HL-60 (cell line): ENCODE measurements at regions not wholly inside any gene's neighbourhood (a gene's known extent, or its start where the extent isn't known, plus 50 kb on each side); places are given as distances from the start of the nearest gene placed in this dataset.

ENCODE experiments used
- POLR2AphosphoS5 ChIP-seq: IDR thresholded peaks from 2 replicates; pipeline ENCODE4 v1.6.1; 2012; ENCODE audit warnings: low read depth
- SPI1 ChIP-seq: IDR thresholded peaks from 2 replicates; pipeline ENCODE4 v1.6.1; 2012; ENCODE audit warnings: low read depth, mild to moderate bottlenecking, borderline replicate concordance
- TF ChIP-seq, protein P1 (sequence below): IDR thresholded peaks from one replicate; pipeline ENCODE4 v1.5.1; 2011; ENCODE audit warnings: low read length, control low read depth, inconsistent platforms; ENCODE audit not compliant: insufficient read depth

DNA sequence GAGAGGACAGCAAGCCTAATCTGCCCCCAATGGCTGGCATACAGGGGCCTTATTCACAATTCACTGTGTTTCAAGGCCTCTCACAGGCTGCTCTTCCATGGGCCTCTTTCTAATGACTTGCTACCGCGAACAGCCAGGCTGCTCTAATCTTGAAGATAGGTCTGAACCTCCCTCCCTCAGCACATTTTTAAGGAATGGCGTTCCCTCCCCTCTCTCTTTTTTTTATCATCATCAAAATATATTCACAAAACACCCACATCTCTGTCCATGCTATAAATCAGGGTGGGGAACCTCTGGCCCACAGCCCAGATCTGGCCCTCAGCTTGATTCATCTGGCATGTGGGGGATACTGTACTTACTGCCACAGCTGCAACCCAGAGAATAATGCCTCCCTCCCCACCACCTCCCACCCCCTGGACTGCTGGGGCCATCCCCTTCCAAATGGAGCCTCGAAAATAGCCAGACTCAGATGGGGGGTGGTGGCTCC is 62.5 kb downstream of the PABIR2 start:
- no peak for TF ChIP-seq POLR2AphosphoS5
- TF ChIP-seq, protein P1, sequence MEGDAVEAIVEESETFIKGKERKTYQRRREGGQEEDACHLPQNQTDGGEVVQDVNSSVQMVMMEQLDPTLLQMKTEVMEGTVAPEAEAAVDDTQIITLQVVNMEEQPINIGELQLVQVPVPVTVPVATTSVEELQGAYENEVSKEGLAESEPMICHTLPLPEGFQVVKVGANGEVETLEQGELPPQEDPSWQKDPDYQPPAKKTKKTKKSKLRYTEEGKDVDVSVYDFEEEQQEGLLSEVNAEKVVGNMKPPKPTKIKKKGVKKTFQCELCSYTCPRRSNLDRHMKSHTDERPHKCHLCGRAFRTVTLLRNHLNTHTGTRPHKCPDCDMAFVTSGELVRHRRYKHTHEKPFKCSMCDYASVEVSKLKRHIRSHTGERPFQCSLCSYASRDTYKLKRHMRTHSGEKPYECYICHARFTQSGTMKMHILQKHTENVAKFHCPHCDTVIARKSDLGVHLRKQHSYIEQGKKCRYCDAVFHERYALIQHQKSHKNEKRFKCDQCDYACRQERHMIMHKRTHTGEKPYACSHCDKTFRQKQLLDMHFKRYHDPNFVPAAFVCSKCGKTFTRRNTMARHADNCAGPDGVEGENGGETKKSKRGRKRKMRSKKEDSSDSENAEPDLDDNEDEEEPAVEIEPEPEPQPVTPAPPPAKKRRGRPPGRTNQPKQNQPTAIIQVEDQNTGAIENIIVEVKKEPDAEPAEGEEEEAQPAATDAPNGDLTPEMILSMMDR, result no peak
- no peak for TF ChIP-seq SPI1
